A673 (cell line): ENCODE measurements at regions not wholly inside any gene's neighbourhood (a gene's known extent, or its start where the extent isn't known, plus 50 kb on each side); places are given as distances from the start of the nearest gene placed in this dataset.

Source experiments
- BruUV-seq: library from RNA; stranded (reverse); fragments of 400-500 nt; replicated peaks from 2 replicates; lab custom pipeline; 2021; lab: Mats Ljungman, UMichigan
- CTCF ChIA-PET: fragments of 300-600 bp; sonication (Branson Sonifier 250); formaldehyde crosslinking; loops from one replicate; lab custom pipeline; 2022; ENCODE audit warnings: antibody characterized with exemption; lab: Charles Lee
- POLR2A ChIA-PET: fragments of 300-600 bp; sonication (Branson Sonifier 250); formaldehyde crosslinking; loops from one replicate; lab custom pipeline; 2022; ENCODE audit warnings: antibody characterized with exemption; ENCODE audit not compliant: low non-redundant PET; lab: Charles Lee
- DNase-seq: peaks from one replicate; pipeline ENCODE4 v3.0.0-alpha.2; 2015; ENCODE audit warnings: low spot score
- H3K27ac ChIP-seq: fragments of 200-600 bp; sonication (generic); 2 replicates; pipeline ENCODE4 v1.5.1; 2016; ENCODE audit warnings: mixed run types, low read depth, mild to moderate bottlenecking, mixed read lengths, antibody characterized with exemption, low read length; ENCODE audit not compliant: poor library complexity, severe bottlenecking
- H3K27me3 ChIP-seq: fragments of 200-600 bp; sonication (generic); replicated peaks from 2 replicates; pipeline ENCODE4 v1.6.1; 2017; ENCODE audit warnings: mixed run types, low read depth, mild to moderate bottlenecking, mixed read lengths, antibody characterized with exemption, low read length; ENCODE audit not compliant: insufficient read depth, poor library complexity
- H3K36me3 ChIP-seq: fragments of 200-600 bp; sonication (generic); 2 replicates; pipeline ENCODE4 v1.6.1; 2016; ENCODE audit warnings: mixed run types, mild to moderate bottlenecking, mixed read lengths, antibody characterized with exemption, low read length; ENCODE audit not compliant: insufficient read depth, poor library complexity, severe bottlenecking
- H3K4me1 ChIP-seq: fragments of 200-600 bp; sonication (generic); 2 replicates; pipeline ENCODE4 v1.6.1; 2017; ENCODE audit warnings: mixed run types, mild to moderate bottlenecking, mixed read lengths, antibody characterized with exemption, low read length; ENCODE audit not compliant: insufficient read depth, poor library complexity, severe bottlenecking
- H3K4me3 ChIP-seq: fragments of 200-600 bp; sonication (generic); 2 replicates; pipeline ENCODE4 v1.5.1; 2016; ENCODE audit warnings: low read depth, mixed run types, mild to moderate bottlenecking, mixed read lengths, low read length; ENCODE audit not compliant: poor library complexity, severe bottlenecking
- H3K9me3 ChIP-seq: fragments of 200-600 bp; sonication (generic); 2 replicates; pipeline ENCODE4 v1.6.1; 2016; ENCODE audit warnings: mixed run types, low read depth, mild to moderate bottlenecking, mixed read lengths, antibody characterized with exemption, low read length; ENCODE audit not compliant: poor library complexity, severe bottlenecking
- CTCF ChIP-seq: fragments of 300-800, 200-600 bp; sonication (generic); conservative IDR thresholded peaks from 2 replicates; pipeline ENCODE4 v1.5.1; 2017; ENCODE audit warnings: low read depth, mild to moderate bottlenecking, antibody characterized with exemption, low read length, moderate library complexity, mixed read lengths
- EZH2 ChIP-seq: fragments of 200-600 bp; sonication (generic); IDR thresholded peaks from 2 replicates; pipeline ENCODE4 v1.6.1; 2017; ENCODE audit warnings: borderline replicate concordance, low read depth, mild to moderate bottlenecking, mixed read lengths, antibody characterized with exemption, low read length; ENCODE audit not compliant: poor library complexity, severe bottlenecking
- intact Hi-C: fragments of 100-400 bp; cut with micrococcal nuclease; formaldehyde crosslinking; loops from one replicate; pipeline ENCODE4 v1.10.0; 2022; ENCODE audit not compliant: unreplicated experiment

GRCh38 chr9:87109231-87109631, 161.9 kb upstream of the GAS1 start:
- intact Hi-C loops, result loop anchor here (10.0 kb wide), 1 partner anchor 216 kb away; no protein-coding TSS in a partner anchor
- no peak overlapping the region for H3K4me3 ChIP-seq
- no peaks in the 10 kb centered on the region for H3K4me1 ChIP-seq
- H3K36me3 ChIP-seq, result no peaks in the 10 kb centered on the region
- TF ChIP-seq CTCF, result no peak
- no peak for TF ChIP-seq EZH2
- BruUV-seq, result no TSS peak
- ChIA-PET CTCF (no interaction called here), POLR2A (no interaction called here)
- H3K9me3 ChIP-seq, result no peaks in the 10 kb centered on the region
- DNase-seq, result no peak
- H3K27me3 ChIP-seq, result no peaks in the 10 kb centered on the region
- no peak overlapping the region for H3K27ac ChIP-seq

DNA sequence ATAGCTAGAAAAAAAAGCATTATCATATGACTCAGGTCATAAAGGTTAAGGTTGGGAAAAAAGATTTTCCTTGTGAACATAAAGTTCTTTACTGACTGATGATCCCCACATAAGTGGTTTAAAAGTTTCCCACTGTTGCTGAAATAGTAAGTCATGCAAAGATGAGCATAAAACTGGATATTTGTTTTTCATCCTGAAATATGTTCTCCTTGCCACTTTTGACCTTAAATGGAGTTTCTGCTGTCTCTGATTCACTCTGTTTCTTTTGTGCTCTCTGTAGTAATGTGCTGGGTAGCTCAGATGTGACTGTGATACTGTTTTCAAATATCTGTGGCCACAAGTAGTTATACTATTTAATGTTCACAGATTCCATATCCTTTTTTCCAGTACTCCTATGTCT, 162.5 kb upstream of the GAS1 start:
- Histone ChIP-seq H3K27ac (no peak overlapping the region), H3K4me3 (no peak overlapping the region), H3K9me3 (no peaks in the 10 kb centered on the region), H3K36me3 (no peaks in the 10 kb centered on the region), H3K4me1 (no peaks in the 10 kb centered on the region), H3K27me3 (no peaks in the 10 kb centered on the region)
- ChIA-PET POLR2A (no interaction called here), CTCF (no interaction called here)
- TF ChIP-seq EZH2, result no peak
- TF ChIP-seq CTCF, result no peak
- DNase-seq, result no peak
- intact Hi-C loops, result loop anchor here (10.0 kb wide), 1 partner anchor 215 kb away; no protein-coding TSS in a partner anchor
- no TSS peak for BruUV-seq

GRCh38 chr9:87111010-87111409, 163.7 kb upstream of the GAS1 start:
- ChIA-PET CTCF (no interaction called here), POLR2A (no interaction called here)
- Histone ChIP-seq H3K27me3 (no peaks in the 10 kb centered on the region), H3K4me1 (no peaks in the 10 kb centered on the region), H3K36me3 (no peaks in the 10 kb centered on the region), H3K27ac (no peak overlapping the region), H3K4me3 (no peak overlapping the region), H3K9me3 (no peaks in the 10 kb centered on the region)
- intact Hi-C loops, result no loop called here
- no peak for DNase-seq
- no TSS peak for BruUV-seq
- TF ChIP-seq EZH2, result no peak
- no peak for TF ChIP-seq CTCF
